Adrenal gland (tissue), 9 donors: ENCODE measurements at regions not wholly inside any gene's neighbourhood (a gene's known extent, or its start where the extent isn't known, plus 50 kb on each side); places are given as distances from the start of the nearest gene placed in this dataset.

Experiments
- DNase-seq, 7 donors: peaks; one replicate each; pipeline ENCODE4 v3.0.0-alpha.2; 2019 to 2020
- H3K27ac ChIP-seq, 5 donors: fragments of 200-600 bp; sonication (generic) in 4 of 5; 1 replicate in 3 of 5; 2 replicates in 2 of 5; pipeline versions ENCODE4 v1.5.1 to v1.8.0; 2016 to 2020; ENCODE audit warnings: mild to moderate bottlenecking in 1 of 5
- H3K27me3 ChIP-seq: fragments of 200-600 bp; 2 replicates; pipeline ENCODE4 v1.8.0; 2021
- H3K36me3 ChIP-seq, 2 donors: fragments of 200-600 bp; replicated peaks in 1 of 2; 1 replicate in 1 of 2; 2 replicates in 1 of 2; pipeline versions ENCODE4 v1.5.1 to v1.8.0; 2018 to 2022
- H3K4me1 ChIP-seq, 2 donors: fragments of 200-600 bp; replicated peaks in 1 of 2; 1 replicate in 1 of 2; 2 replicates in 1 of 2; pipeline versions ENCODE4 v1.5.1 to v1.8.0; 2018 to 2021
- H3K4me3 ChIP-seq, 4 donors: fragments of 200-600 bp; sonication (generic) in 3 of 4; one replicate each; pipeline ENCODE4 v1.5.1; 2016 to 2018
- H3K9me3 ChIP-seq, 3 donors: fragments of 200-600 bp; sonication (generic) in 1 of 3; replicated peaks in 1 of 3; 1 replicate in 2 of 3; 2 replicates in 1 of 3; pipeline versions ENCODE4 v1.5.1 to v1.8.0; 2016 to 2021
- CTCF ChIP-seq, 6 experiments: fragments of 450-650 bp in 4 of 6; fragments of 200-600 bp in 2 of 6; sonication (generic) in 1 of 6; IDR thresholded peaks; 1 replicate in 5 of 6; 2 replicates in 1 of 6; pipeline versions ENCODE4 v1.5.1 to v1.8.0; 2016 to 2021; ENCODE audit warnings: antibody characterized with exemption in 6 of 6, mild to moderate bottlenecking in 2 of 6, moderate library complexity in 1 of 6
- POLR2A ChIP-seq, 2 donors: fragments of 450-650 bp; IDR thresholded peaks; one replicate each; pipeline ENCODE4 v1.6.1; 2017; ENCODE audit warnings: antibody characterized with exemption in 2 of 2, mild to moderate bottlenecking in 2 of 2, moderate library complexity in 1 of 2
- WGBS, 4 donors: extraction: QIAGEN DNeasy Blood & Tissue Kit in 2 of 4; methylation state at CpG; one replicate each; pipeline versions ENCODE4 v1.1.5 to v1.1.7; 2013 to 2017; 5-methylcytosine and 5-hydroxymethylcytosine counted together
- intact Hi-C, 2 donors: fragments of 100-400 bp; cut with DNase I; formaldehyde crosslinking; loops; one replicate each; pipeline versions ENCODE4 v1.14.1 to v1.15.0; 2022 to 2023
- donor health status: healthy with polysubstance abuse.
- donor health status: Bipolar disorder and iron deficiency.
- donor health status: DM: yes; HTN: yes; CAD: no.
- donor health status: DM: no; HTN: no; CAD: no.
- donor health status: DM: no; HTN: no; CAD: no.

GRCh38 chr6:150456466-150456865 lies 87.7 kb downstream of the IYD start:
- 73 to 82% (median 78%) methylated on average over 7 of the region's 7 CpGs for WGBS, 4 donors
- Histone ChIP-seq H3K27ac (no peak overlapping the region), H3K9me3 (no peaks in the 10 kb centered on the region), H3K27me3 (no peaks in the 10 kb centered on the region), H3K4me3 (no peak overlapping the region), H3K4me1 (no peaks in the 10 kb centered on the region), H3K36me3 (no peaks in the 10 kb centered on the region)
- TF ChIP-seq POLR2A (IDR thresholded peaks at IDR 0.05) = no peak
- no peak for TF ChIP-seq CTCF (IDR thresholded peaks at IDR 0.05)
- intact Hi-C loops = no loop called here
- DNase-seq = no peak

- H3K9me3 ChIP-seq = no peaks in the 10 kb centered on the region
- WGBS, 4 donors = 74 to 90% (median 79%) methylated on average over 7 of the region's 7 CpGs
- intact Hi-C loops = no loop called here
- H3K4me3 ChIP-seq = no peak overlapping the region
- no peak overlapping the region for H3K27ac ChIP-seq
- no peak for TF ChIP-seq POLR2A (IDR thresholded peaks at IDR 0.05)
- TF ChIP-seq CTCF (IDR thresholded peaks at IDR 0.05) = no peak
- H3K27me3 ChIP-seq = no peaks in the 10 kb centered on the region
- H3K36me3 ChIP-seq = no peaks in the 10 kb centered on the region
- DNase-seq = no peak
- no peaks in the 10 kb centered on the region for H3K4me1 ChIP-seq
These were observed 88.3 kb downstream of the IYD start for GRCh38 chr6:150456902-150457643.

- Histone ChIP-seq H3K4me1 (no peaks in the 10 kb centered on the region), H3K9me3 (no peaks in the 10 kb centered on the region), H3K27ac (no peak overlapping the region), H3K27me3 (no peaks in the 10 kb centered on the region), H3K4me3 (no peak overlapping the region), H3K36me3 (no peaks in the 10 kb centered on the region)
- TF ChIP-seq POLR2A (IDR thresholded peaks at IDR 0.05) (no peak), CTCF (IDR thresholded peaks at IDR 0.05) (no peak)
- no peak for DNase-seq
- intact Hi-C loops = no loop called here
- 59 to 67% (median 65%) methylated on average over 5 of the region's 5 CpGs for WGBS, 4 donors
These were observed 89.8 kb downstream of the IYD start for GRCh38 chr6:150458579-150458978.

- intact Hi-C loops = no loop called here
- Histone ChIP-seq H3K4me3 (no peak overlapping the region), H3K27ac (no peak overlapping the region), H3K36me3 (no peaks in the 10 kb centered on the region), H3K4me1 (no peaks in the 10 kb centered on the region), H3K27me3 (no peaks in the 10 kb centered on the region), H3K9me3 (no peaks in the 10 kb centered on the region)
- TF ChIP-seq POLR2A (IDR thresholded peaks at IDR 0.05) = no peak
- no peak for TF ChIP-seq CTCF (IDR thresholded peaks at IDR 0.05)
- WGBS, 4 donors = 88 to 94% (median 91%) methylated on average over 5 of the region's 5 CpGs
- no peak for DNase-seq
These were observed 95.0 kb downstream of the IYD start for GRCh38 chr6:150463852-150464251.
